ENCODE measurements at regions not wholly inside any gene's neighbourhood (a gene's known extent, or its start where the extent isn't known, plus 50 kb on each side); places are given as distances from the start of the nearest gene placed in this dataset.
"Not testable (repeated sequence)": the region's sequence is repeated elsewhere in the genome, so short reads cannot be mapped to it uniquely, and the experiment has no call there.

DNA sequence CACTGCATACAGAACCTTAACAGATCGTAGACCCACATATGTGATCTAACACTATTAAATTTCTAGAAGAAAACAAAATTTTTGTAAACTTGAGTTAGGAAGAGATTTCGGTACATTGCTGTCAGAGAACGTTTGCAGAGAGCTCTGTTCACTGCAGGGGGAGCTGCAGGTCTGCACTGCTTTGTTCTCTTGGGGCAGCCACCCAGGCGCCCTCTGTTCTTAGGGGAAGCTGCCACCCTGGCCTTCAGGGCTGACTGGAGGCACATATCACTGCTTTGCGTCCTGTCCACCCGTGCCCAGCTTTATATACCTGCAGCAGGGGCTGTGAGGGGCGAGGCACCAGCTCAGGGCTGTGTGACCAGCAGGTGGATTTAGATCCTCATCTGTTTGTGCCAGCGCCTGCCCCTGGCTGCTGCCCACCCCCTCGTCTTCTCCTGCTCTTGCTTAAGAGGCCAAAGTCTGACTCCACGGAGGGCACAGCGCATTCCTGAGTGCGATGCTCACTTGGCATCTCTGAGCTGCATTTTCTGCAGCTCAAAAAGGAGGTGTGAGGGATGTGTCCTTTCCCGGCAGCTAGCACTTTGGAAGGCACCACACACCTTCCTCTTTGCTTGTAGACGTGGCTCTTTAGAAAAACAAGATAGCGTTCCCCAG, 4486.4 kb upstream of the TPTE start:
- TF ChIP-seq, protein P1, sequence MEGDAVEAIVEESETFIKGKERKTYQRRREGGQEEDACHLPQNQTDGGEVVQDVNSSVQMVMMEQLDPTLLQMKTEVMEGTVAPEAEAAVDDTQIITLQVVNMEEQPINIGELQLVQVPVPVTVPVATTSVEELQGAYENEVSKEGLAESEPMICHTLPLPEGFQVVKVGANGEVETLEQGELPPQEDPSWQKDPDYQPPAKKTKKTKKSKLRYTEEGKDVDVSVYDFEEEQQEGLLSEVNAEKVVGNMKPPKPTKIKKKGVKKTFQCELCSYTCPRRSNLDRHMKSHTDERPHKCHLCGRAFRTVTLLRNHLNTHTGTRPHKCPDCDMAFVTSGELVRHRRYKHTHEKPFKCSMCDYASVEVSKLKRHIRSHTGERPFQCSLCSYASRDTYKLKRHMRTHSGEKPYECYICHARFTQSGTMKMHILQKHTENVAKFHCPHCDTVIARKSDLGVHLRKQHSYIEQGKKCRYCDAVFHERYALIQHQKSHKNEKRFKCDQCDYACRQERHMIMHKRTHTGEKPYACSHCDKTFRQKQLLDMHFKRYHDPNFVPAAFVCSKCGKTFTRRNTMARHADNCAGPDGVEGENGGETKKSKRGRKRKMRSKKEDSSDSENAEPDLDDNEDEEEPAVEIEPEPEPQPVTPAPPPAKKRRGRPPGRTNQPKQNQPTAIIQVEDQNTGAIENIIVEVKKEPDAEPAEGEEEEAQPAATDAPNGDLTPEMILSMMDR (IDR thresholded peaks at IDR 0.05) = not testable (repeated sequence)
- not testable (repeated sequence) for TF ChIP-seq POLR2AphosphoS5 (IDR thresholded peaks at IDR 0.05); EP300 (IDR thresholded peaks at IDR 0.05; ENCODE audit: low read depth); POLR2A (IDR thresholded peaks at IDR 0.05)
